GM21737 (cell line): ENCODE measurements at regions not wholly inside any gene's neighbourhood (a gene's known extent, or its start where the extent isn't known, plus 50 kb on each side); places are given as distances from the start of the nearest gene placed in this dataset.

Experiments
- ATAC-seq: cut with Tn5 transposase; IDR thresholded peaks from one replicate; pipeline ENCODE4 v1.9.1; 2021; ENCODE audit warnings: mild to moderate bottlenecking, moderate library complexity; ENCODE audit not compliant: unreplicated experiment

- no peak for ATAC-seq
Measured at GRCh38 chr19:30316560-30317106, 55.6 kb upstream of the ZNF536 start.

GRCh38 chr19:30317403-30317802 lies 54.8 kb upstream of the ZNF536 start:
- no peak for ATAC-seq

DNA sequence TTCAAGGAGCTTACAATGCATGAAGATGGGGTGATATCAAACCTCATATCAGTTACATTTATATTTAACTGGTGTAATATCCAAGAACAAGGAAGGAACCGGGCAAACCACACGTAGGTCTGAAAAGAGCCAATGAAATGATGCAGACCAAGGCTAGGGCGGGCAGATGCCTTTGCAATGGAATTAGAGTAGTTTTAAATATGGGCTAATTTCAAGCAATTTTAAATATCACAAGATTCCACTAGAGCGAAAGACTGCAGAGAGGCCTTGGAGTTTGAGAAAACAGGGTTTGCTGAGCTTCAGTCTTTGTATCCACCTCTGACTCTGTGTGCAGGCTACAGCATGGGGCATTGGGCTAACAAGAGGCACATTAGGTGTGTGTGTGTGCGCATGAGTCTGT lies 53.9 kb upstream of the ZNF536 start:
- ATAC-seq: no peak

- ATAC-seq: no peak
Measured at GRCh38 chr19:30318936-30319335, 53.2 kb upstream of the ZNF536 start.

- ATAC-seq: no peak
Measured at GRCh38 chr19:30319411-30319810, 52.8 kb upstream of the ZNF536 start.

- no peak for ATAC-seq
Measured at GRCh38 chr19:30319876-30320275, 52.3 kb upstream of the ZNF536 start.

- ATAC-seq: no peak
Measured at GRCh38 chr19:30320466-30320865, 51.7 kb upstream of the ZNF536 start.

- no peak for ATAC-seq
Measured at GRCh38 chr19:30320916-30321315, 51.3 kb upstream of the ZNF536 start.
